ENCODE measurements at regions not wholly inside any gene's neighbourhood (a gene's known extent, or its start where the extent isn't known, plus 50 kb on each side); places are given as distances from the start of the nearest gene placed in this dataset.

- TF ChIP-seq CTCF (IDR thresholded peaks at IDR 0.05; ENCODE audit: low read length) (no peak), EZH2phosphoT487 (IDR thresholded peaks at IDR 0.05; ENCODE audit: low read length) (no peak), EZH2 (optimal IDR thresholded peaks at IDR 0.05; ENCODE audit: low read depth, low read length) (no peak)
- Histone ChIP-seq H3K36me3 (replicated peaks; ENCODE audit: insufficient read depth, low read length) (no peaks in the 10 kb centered on the region), H4K20me1 (ENCODE audit: insufficient read depth, low read length) (no peaks in the 10 kb centered on the region), H3F3A (ENCODE audit: insufficient read depth, low read length) (no peaks in the 10 kb centered on the region), H3K4me2 (ENCODE audit: low read depth, low read length) (no peak overlapping the region), H2AFZ (ENCODE audit: low read length) (no peak overlapping the region), H3K27me3 (replicated peaks; ENCODE audit: insufficient read depth, low read length) (no peaks in the 10 kb centered on the region), H3K9me2 (replicated peaks; ENCODE audit: insufficient read depth, low read length) (no peaks in the 10 kb centered on the region), H3K79me2 (ENCODE audit: low read length) (no peaks in the 10 kb centered on the region), H3K9me3 (replicated peaks; ENCODE audit: insufficient read depth, low read length) (no peaks in the 10 kb centered on the region), H3K9ac (ENCODE audit: low read length) (no peak overlapping the region), H3K4me3 (ENCODE audit: low read length) (no peak overlapping the region), H3K4me1 (ENCODE audit: low read length) (no peaks in the 10 kb centered on the region; the same call in 1 of the 2 replicates), H3K27ac (ENCODE audit: low read length) (no peak overlapping the region)
- DNase-seq: no peak
These were observed 1501.7 kb downstream of the RAPGEF2 start for GRCh38 chr4:160604541-160604940.

DNA sequence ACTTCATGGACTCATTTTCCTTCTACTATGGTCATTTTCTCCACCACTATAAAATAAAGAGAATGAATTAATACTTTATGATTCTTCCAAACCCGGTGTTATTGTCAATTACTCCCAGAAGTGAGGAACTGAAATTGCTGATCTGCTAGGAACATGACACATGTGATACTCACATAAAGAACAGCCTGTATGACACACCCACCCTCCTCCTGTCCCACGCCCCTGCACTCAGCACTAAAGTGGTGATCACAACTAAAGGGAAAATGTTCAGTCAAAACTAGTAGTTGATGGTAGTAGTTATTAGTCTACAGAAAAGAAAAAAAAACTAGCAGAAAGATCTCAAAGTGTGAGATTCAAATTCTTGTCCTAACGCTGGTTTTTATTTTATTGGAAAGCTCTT lies 1508.3 kb downstream of the RAPGEF2 start:
- Histone ChIP-seq H3K4me2 (ENCODE audit: low read depth, low read length) (no peak overlapping the region), H3K36me3 (replicated peaks; ENCODE audit: insufficient read depth, low read length) (no peaks in the 10 kb centered on the region), H3K9me2 (replicated peaks; ENCODE audit: insufficient read depth, low read length) (no peaks in the 10 kb centered on the region), H3K9ac (ENCODE audit: low read length) (no peak overlapping the region), H4K20me1 (ENCODE audit: insufficient read depth, low read length) (no peaks in the 10 kb centered on the region), H3K27me3 (replicated peaks; ENCODE audit: insufficient read depth, low read length) (no peaks in the 10 kb centered on the region), H3K9me3 (replicated peaks; ENCODE audit: insufficient read depth, low read length) (no peaks in the 10 kb centered on the region), H3K79me2 (ENCODE audit: low read length) (no peaks in the 10 kb centered on the region), H2AFZ (ENCODE audit: low read length) (no peak overlapping the region), H3F3A (ENCODE audit: insufficient read depth, low read length) (no peaks in the 10 kb centered on the region), H3K4me3 (ENCODE audit: low read length) (no peak overlapping the region), H3K27ac (ENCODE audit: low read length) (no peak overlapping the region), H3K4me1 (ENCODE audit: low read length) (no peaks in the 10 kb centered on the region; the same call in 1 of the 2 replicates)
- TF ChIP-seq EZH2phosphoT487 (IDR thresholded peaks at IDR 0.05; ENCODE audit: low read length): no peak
- no peak for TF ChIP-seq EZH2 (optimal IDR thresholded peaks at IDR 0.05; ENCODE audit: low read depth, low read length)
- no peak for TF ChIP-seq CTCF (IDR thresholded peaks at IDR 0.05; ENCODE audit: low read length)
- DNase-seq: peak; percentile 16

DNA sequence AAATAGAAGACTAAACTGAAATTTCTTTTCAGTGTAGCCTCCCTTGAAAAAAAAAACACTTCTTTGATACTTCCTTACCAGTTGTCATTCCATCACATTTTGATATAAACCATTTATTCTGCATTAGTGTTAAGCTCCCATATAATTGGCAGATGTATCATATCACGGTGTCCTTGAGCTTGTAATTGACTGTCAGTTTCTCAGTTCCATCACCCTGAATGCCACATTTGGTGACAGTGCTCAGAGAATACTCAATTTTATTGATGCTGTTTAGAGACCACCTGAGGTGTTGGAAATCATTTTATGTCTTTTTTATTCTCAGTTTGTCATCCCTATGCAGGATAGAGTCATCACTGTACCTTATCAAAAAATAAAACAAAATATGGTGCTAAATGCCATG lies 1528.2 kb downstream of the RAPGEF2 start:
- Histone ChIP-seq H4K20me1 (ENCODE audit: insufficient read depth, low read length) (no peaks in the 10 kb centered on the region), H3K4me2 (ENCODE audit: low read depth, low read length) (no peak overlapping the region), H2AFZ (ENCODE audit: low read length) (no peak overlapping the region), H3K27me3 (replicated peaks; ENCODE audit: insufficient read depth, low read length) (no peaks in the 10 kb centered on the region), H3K79me2 (ENCODE audit: low read length) (no peaks in the 10 kb centered on the region), H3K4me3 (ENCODE audit: low read length) (no peak overlapping the region), H3K9me2 (replicated peaks; ENCODE audit: insufficient read depth, low read length) (no peaks in the 10 kb centered on the region), H3K27ac (ENCODE audit: low read length) (no peak overlapping the region), H3K36me3 (replicated peaks; ENCODE audit: insufficient read depth, low read length) (no peaks in the 10 kb centered on the region), H3K9ac (ENCODE audit: low read length) (no peak overlapping the region), H3K9me3 (replicated peaks; ENCODE audit: insufficient read depth, low read length) (no peaks in the 10 kb centered on the region), H3F3A (ENCODE audit: insufficient read depth, low read length) (no peaks in the 10 kb centered on the region), H3K4me1 (ENCODE audit: low read length) (no peaks in the 10 kb centered on the region)
- TF ChIP-seq EZH2 (optimal IDR thresholded peaks at IDR 0.05; ENCODE audit: low read depth, low read length): no peak
- TF ChIP-seq EZH2phosphoT487 (IDR thresholded peaks at IDR 0.05; ENCODE audit: low read length): no peak
- TF ChIP-seq CTCF (IDR thresholded peaks at IDR 0.05; ENCODE audit: low read length): no peak
- DNase-seq: no peak

All from MM.1S (cell line).